CMK (cell line): ENCODE measurements at regions not wholly inside any gene's neighbourhood (a gene's known extent, or its start where the extent isn't known, plus 50 kb on each side); places are given as distances from the start of the nearest gene placed in this dataset.
"Not testable (repeated sequence)": the region's sequence is repeated elsewhere in the genome, so short reads cannot be mapped to it uniquely, and the experiment has no call there.

Experiments
- DNase-seq: peaks from one replicate; pipeline ENCODE4 v3.0.0-alpha.2; 2010; ENCODE audit warnings: low read depth

DNA sequence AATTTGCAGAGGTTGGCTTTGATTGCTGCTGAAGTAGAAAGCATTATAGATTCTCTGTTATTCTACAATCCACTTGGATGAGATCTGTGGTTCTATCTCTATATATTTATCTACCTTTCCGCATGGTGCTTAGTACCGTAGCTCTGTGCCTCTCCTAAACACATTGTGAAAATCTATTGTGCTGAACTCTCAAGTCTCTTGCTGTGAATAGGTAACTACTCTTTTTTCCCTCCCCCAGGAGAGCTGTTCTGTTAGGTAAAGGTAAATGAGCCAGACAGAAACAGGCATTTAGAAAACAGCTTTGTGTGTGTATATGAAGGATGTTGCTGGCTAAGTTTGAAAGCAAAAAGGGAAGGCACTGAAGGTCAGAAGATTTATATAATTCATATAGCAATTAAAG is 112.6 kb downstream of the BRMS1L start:
- DNase-seq = no peak

GRCh38 chr14:35934499-35934898 is 108.4 kb downstream of the BRMS1L start:
- no peak for DNase-seq

DNA sequence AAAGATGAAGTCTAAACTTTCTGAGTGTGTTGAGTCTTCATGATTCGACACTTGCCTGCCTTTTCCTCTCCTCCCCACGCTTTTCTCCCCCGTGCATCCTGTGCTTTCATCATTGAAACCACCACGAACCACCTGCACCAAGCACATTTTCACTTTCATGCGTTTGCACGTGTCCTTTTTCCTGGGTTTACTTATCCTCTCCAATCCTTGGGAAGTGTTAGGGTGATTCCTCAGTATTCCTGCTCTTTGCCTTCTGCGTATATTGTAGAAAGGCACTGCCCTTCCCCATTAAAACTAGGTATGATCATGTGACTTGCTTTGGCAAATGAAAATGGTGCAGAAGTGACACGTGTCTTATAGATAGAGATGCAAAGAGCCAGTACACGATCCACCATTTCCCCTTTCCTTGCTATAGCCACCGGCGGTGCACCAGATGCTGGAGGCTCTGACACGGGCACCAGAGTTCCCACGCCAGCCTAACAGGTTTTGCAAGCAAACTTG is 106.6 kb downstream of the BRMS1L start:
- no peak for DNase-seq

GRCh38 chr14:35932136-35932535 is 106.0 kb downstream of the BRMS1L start:
- no peak for DNase-seq

DNA sequence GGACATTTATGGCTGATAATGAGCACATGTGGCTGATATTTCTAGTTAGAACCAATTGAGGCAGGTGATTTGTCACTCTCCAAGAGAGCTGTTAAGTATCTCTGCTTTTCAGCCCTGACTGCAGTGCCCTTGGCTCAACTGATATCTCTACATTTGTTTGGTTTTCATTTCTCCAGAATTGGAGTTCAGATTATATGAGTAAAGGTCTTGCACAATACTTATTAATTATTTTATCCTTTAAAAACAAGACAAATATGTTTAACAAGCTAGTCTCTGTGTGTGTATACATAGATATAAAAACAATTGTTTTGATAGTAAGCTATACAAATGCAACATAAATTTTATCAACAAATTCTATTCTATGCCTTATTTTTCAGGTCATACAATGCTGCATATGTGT is 105.2 kb downstream of the BRMS1L start:
- no peak for DNase-seq

DNA sequence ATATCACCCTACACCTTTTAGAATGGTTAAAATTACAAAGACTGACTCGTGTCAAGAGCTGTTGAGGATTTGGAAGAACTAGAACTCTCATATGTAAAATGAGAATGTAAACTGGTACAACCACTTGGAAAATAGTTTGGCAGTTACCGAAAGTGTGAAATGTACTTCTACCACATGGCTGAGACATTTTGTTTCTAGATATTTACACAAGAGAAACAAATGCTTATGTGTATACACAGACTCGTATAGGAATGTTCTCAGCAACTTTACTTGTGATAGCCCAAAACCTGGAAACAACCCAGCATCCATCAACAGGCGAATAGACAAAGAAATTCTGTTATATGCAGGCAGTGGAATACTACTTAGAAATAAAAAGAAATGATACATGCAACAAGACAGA is 103.0 kb downstream of the BRMS1L start:
- no peak for DNase-seq

GRCh38 chr14:35927727-35928126 is 101.6 kb downstream of the BRMS1L start:
- no peak for DNase-seq

GRCh38 chr14:35925319-35925718 is 99.2 kb downstream of the BRMS1L start:
- DNase-seq = no peak

DNA sequence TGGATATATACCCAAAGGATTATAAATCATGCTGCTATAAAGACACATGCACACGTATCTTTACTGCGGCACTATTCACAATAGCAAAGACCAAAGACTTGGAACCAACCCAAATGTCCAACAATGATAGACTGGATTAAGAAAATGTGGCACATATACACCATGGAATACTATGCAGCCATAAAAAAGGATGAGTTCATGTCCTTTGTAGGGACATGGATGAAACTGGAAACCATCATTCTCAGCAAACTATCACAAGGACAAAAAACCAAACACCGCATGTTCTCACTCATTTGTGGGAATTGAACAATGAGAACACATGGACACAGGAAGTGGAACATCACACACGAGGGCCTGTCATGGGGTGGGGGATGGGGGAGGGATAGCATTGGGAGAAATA is 96.5 kb downstream of the BRMS1L start:
- DNase-seq = not testable (repeated sequence)

DNA sequence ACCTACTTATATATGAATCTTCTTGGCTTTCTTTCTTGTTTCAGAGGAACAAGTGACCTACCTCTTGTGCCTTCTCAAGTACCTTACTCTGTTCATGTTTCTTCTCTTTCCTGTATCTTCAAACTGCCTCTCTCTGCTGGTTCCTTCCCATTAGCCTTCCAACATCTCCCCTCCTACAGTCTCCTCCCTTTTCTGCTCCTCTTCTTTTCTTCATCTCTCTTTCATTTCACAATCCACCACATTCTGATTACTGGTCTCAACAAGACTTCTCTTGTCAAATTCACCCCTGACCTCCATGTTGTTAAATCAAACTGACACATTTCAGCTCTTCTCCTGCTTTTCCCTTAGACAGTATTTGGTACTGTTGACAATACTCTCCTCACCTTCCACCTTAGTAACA is 95.6 kb downstream of the BRMS1L start:
- no peak for DNase-seq
